ENCODE measurements at regions not wholly inside any gene's neighbourhood (a gene's known extent, or its start where the extent isn't known, plus 50 kb on each side); places are given as distances from the start of the nearest gene placed in this dataset.

DNA sequence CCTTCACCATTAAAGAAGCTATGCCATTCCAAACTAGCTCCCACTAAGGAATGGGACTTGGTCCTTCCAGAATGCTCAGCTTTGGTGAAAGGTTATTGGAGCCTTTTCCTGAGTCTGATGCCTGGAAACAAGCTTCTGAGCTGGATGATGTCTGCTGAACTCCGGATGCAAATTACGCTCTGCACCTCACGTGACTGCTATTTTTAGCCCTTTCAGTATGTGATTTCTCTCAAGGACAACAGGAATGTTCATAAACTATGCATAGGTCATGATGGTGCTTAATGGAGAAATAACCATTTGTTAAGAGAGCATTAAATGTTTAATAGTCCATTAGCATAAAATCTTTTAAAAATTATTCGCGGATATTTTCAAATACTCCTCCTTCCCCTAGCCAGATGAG is 631.4 kb upstream of the KIRREL3 start:
- TF ChIP-seq, protein P1, sequence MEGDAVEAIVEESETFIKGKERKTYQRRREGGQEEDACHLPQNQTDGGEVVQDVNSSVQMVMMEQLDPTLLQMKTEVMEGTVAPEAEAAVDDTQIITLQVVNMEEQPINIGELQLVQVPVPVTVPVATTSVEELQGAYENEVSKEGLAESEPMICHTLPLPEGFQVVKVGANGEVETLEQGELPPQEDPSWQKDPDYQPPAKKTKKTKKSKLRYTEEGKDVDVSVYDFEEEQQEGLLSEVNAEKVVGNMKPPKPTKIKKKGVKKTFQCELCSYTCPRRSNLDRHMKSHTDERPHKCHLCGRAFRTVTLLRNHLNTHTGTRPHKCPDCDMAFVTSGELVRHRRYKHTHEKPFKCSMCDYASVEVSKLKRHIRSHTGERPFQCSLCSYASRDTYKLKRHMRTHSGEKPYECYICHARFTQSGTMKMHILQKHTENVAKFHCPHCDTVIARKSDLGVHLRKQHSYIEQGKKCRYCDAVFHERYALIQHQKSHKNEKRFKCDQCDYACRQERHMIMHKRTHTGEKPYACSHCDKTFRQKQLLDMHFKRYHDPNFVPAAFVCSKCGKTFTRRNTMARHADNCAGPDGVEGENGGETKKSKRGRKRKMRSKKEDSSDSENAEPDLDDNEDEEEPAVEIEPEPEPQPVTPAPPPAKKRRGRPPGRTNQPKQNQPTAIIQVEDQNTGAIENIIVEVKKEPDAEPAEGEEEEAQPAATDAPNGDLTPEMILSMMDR (conservative IDR thresholded peaks at IDR 0.05 in 1 of 2, IDR thresholded peaks at IDR 0.05 in 1 of 2; ENCODE audit: extremely low read depth in 1 of 2, insufficient read depth in 1 of 2, low read depth in 1 of 2, low read length in 2 of 2), result no peak
- no peak for TF ChIP-seq EZH2 (IDR thresholded peaks at IDR 0.05; ENCODE audit: borderline replicate concordance, low read length)
